ENCODE measurements at regions not wholly inside any gene's neighbourhood (a gene's known extent, or its start where the extent isn't known, plus 50 kb on each side); places are given as distances from the start of the nearest gene placed in this dataset.

DNA sequence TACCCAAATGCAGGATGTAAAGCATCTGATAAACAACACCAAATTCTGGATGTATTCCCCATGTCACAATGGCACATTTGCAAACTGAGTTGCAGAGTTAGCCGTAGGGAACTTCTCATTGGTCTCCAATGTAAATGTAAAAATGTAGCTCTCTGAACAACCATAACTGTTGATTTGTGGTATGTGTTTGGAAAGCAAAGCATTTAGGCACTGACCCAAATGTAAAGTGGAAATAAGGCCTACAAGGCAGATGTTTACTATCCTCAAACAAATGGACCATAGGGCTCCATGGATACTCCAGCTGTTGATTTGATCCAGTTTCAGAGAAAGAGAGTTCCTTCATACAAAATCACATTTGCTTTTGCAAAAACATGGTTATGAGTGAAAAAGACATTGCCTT is 223.0 kb upstream of the ELAC2 start:
- TF ChIP-seq, protein P1, sequence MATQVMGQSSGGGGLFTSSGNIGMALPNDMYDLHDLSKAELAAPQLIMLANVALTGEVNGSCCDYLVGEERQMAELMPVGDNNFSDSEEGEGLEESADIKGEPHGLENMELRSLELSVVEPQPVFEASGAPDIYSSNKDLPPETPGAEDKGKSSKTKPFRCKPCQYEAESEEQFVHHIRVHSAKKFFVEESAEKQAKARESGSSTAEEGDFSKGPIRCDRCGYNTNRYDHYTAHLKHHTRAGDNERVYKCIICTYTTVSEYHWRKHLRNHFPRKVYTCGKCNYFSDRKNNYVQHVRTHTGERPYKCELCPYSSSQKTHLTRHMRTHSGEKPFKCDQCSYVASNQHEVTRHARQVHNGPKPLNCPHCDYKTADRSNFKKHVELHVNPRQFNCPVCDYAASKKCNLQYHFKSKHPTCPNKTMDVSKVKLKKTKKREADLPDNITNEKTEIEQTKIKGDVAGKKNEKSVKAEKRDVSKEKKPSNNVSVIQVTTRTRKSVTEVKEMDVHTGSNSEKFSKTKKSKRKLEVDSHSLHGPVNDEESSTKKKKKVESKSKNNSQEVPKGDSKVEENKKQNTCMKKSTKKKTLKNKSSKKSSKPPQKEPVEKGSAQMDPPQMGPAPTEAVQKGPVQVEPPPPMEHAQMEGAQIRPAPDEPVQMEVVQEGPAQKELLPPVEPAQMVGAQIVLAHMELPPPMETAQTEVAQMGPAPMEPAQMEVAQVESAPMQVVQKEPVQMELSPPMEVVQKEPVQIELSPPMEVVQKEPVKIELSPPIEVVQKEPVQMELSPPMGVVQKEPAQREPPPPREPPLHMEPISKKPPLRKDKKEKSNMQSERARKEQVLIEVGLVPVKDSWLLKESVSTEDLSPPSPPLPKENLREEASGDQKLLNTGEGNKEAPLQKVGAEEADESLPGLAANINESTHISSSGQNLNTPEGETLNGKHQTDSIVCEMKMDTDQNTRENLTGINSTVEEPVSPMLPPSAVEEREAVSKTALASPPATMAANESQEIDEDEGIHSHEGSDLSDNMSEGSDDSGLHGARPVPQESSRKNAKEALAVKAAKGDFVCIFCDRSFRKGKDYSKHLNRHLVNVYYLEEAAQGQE (IDR thresholded peaks at IDR 0.05; ENCODE audit: insufficient read depth in 1 of 2, low read depth in 2 of 2, low read length in 2 of 2) = no peak
- TF ChIP-seq SIN3A (IDR thresholded peaks at IDR 0.05; ENCODE audit: borderline replicate concordance, insufficient read depth, low read length) = no peak
- no peak for TF ChIP-seq TAF1 (IDR thresholded peaks at IDR 0.05; ENCODE audit: borderline replicate concordance, insufficient read depth, low read length)
- no peak for TF ChIP-seq POLR2AphosphoS5 (IDR thresholded peaks at IDR 0.05; ENCODE audit: low read depth, low read length)
- no peak for TF ChIP-seq FOXP2 (optimal IDR thresholded peaks at IDR 0.05; ENCODE audit: borderline replicate concordance, extremely low read depth, extremely low read length, insufficient read depth)

DNA sequence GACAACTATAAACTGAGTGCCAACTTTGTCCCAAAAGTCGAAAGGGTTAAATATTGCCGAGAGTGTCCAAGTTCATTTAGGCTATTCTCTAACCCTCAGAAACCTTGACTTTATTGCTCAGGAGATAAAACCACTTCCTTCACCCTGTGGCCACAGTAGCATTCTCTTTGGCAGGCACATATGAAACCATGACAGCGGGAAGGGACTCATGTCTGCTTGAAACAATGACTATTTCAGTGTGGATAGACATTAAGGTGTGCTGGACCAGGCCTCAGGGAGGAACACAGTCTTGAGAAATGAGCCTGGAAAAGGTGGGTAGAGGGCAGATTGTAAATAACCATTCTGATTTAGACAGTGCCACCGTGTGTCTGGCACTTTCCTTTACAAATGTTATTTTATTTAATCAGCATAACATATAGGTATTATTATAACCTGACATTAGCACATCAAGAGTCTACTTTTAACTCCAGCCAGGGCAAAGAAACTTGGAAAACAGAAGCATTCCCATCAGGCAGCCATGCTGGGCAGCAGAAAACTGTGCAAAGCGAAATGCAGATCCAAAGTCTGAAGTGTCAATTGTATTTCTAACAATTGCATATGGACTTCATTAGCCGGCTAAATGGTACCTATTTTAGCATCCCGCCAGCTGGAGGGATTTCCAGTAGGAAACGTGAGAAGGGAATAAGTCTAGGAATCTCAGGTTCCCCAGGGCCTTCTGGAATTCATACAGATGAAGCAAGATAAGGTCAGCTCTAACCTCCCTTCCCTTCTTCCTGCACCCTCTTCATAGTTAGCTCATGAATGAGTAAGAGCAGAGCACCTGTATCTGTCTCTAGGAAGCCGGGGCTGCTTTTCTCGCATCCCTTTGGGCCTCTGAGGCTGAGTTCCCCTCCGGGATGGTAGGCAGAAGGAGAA is 212.8 kb upstream of the ELAC2 start:
- TF ChIP-seq, protein P1 (IDR thresholded peaks at IDR 0.05; ENCODE audit: insufficient read depth in 1 of 2, low read depth in 2 of 2, low read length in 2 of 2) = no peak
- TF ChIP-seq FOXP2 (optimal IDR thresholded peaks at IDR 0.05; ENCODE audit: borderline replicate concordance, extremely low read depth, extremely low read length, insufficient read depth) = no peak
- TF ChIP-seq POLR2AphosphoS5 (IDR thresholded peaks at IDR 0.05; ENCODE audit: low read depth, low read length) = no peak
- no peak for TF ChIP-seq TAF1 (IDR thresholded peaks at IDR 0.05; ENCODE audit: borderline replicate concordance, insufficient read depth, low read length)

DNA sequence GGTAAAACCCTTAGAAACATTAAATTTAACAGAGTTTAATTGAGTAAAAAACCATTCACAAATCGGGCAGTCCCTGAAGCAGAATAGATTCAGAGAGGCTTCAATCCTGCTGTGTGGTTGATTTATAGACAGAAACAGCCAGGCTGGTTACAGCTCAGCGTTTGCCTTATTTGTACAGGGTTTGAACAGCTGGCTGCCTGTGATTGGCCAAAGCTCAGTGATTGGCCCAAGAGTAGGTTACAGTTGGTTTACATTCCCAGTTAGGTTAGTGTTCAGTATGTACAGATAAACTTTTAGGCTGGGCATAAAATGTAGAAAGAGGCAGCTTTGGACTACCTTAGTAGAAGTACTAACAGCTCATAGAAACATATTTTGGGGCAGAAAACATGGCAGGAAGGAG is 210.4 kb upstream of the ELAC2 start:
- TF ChIP-seq POLR2AphosphoS5 (IDR thresholded peaks at IDR 0.05; ENCODE audit: low read depth, low read length) (no peak), TAF1 (IDR thresholded peaks at IDR 0.05; ENCODE audit: borderline replicate concordance, insufficient read depth, low read length) (no peak), SIN3A (IDR thresholded peaks at IDR 0.05; ENCODE audit: borderline replicate concordance, insufficient read depth, low read length) (no peak), FOXP2 (optimal IDR thresholded peaks at IDR 0.05; ENCODE audit: borderline replicate concordance, extremely low read depth, extremely low read length, insufficient read depth) (no peak)
- TF ChIP-seq, protein P1 (IDR thresholded peaks at IDR 0.05; ENCODE audit: insufficient read depth in 1 of 2, low read depth in 2 of 2, low read length in 2 of 2) = no peak

DNA sequence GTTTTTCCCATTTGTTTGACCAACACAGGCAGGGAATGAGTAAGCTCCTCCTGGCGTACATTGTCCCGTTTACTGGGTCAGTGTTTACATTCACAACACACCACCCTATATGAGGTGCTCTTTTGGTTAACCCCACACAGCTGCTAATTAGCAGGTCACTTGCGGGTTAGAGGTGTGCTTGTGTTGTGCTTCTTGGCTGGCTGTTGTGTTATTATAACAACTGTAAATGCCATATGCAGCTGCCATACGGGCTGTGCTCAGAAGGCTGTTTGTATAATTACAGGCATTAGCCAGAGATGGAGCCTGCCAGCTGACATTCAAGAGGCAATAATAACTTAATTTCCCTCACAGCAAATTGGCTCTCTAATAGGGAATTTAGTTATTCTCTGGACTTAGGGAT is 205.1 kb upstream of the ELAC2 start:
- TF ChIP-seq, protein P1 (IDR thresholded peaks at IDR 0.05; ENCODE audit: insufficient read depth in 1 of 2, low read depth in 2 of 2, low read length in 2 of 2) = no peak
- TF ChIP-seq FOXP2 (optimal IDR thresholded peaks at IDR 0.05; ENCODE audit: borderline replicate concordance, extremely low read depth, extremely low read length, insufficient read depth) (no peak), SIN3A (IDR thresholded peaks at IDR 0.05; ENCODE audit: borderline replicate concordance, insufficient read depth, low read length) (no peak; the same call in 1 of the 2 replicates), TAF1 (IDR thresholded peaks at IDR 0.05; ENCODE audit: borderline replicate concordance, insufficient read depth, low read length) (no peak), POLR2AphosphoS5 (IDR thresholded peaks at IDR 0.05; ENCODE audit: low read depth, low read length) (no peak; the same call in 1 of the 2 replicates)
